PC-3 (cell line): ENCODE measurements at regions not wholly inside any gene's neighbourhood (a gene's known extent, or its start where the extent isn't known, plus 50 kb on each side); places are given as distances from the start of the nearest gene placed in this dataset.
"Not testable (repeated sequence)": the region's sequence is repeated elsewhere in the genome, so short reads cannot be mapped to it uniquely, and the experiment has no call there.

Experiments
- ATAC-seq: fragments of 200-7000 bp; cut with Tn5 transposase; 2 replicates; pipeline ENCODE4 v1.9.1; 2020; ENCODE audit warnings: mild to moderate bottlenecking, moderate library complexity
- BruUV-seq: library from RNA; stranded (reverse); fragments of 400-500 nt; replicated peaks from 2 replicates; lab custom pipeline; 2021; lab: Mats Ljungman, UMichigan
- CTCF ChIA-PET: fragments of 300-600 bp; sonication (Branson Sonifier 250); formaldehyde crosslinking; loops from one replicate; lab custom pipeline; 2022; ENCODE audit warnings: antibody characterized with exemption; lab: Charles Lee
- POLR2A ChIA-PET: fragments of 300-600 bp; sonication (Branson Sonifier 250); formaldehyde crosslinking; loops from one replicate; lab custom pipeline; 2022; ENCODE audit warnings: antibody characterized with exemption; ENCODE audit not compliant: unreplicated experiment; lab: Charles Lee
- DNase-seq: peaks from one replicate; pipeline ENCODE4 v3.0.0-alpha.2; 2015
- H2AFZ ChIP-seq: fragments of 300-600 bp; sonication (generic); 2 replicates; pipeline ENCODE4 v1.6.0; 2016; ENCODE audit warnings: antibody characterized with exemption, low read length
- H3F3A ChIP-seq: fragments of 300-600 bp; sonication (generic); one replicate; pipeline ENCODE4 v1.6.0; 2017; ENCODE audit warnings: antibody characterized with exemption, low read length, control low read depth, mild to moderate bottlenecking; ENCODE audit not compliant: unreplicated experiment
- H3K27ac ChIP-seq: fragments of 300-600 bp; sonication (generic); 2 replicates; pipeline ENCODE4 v1.5.1; 2016; ENCODE audit warnings: mild to moderate bottlenecking, low read length
- H3K27me3 ChIP-seq: fragments of 300-600 bp; sonication (generic); 2 replicates; pipeline ENCODE4 v1.6.1; 2016; ENCODE audit warnings: low read length, mixed read lengths
- H3K36me3 ChIP-seq: fragments of 300-600 bp; sonication (generic); 2 replicates; pipeline ENCODE4 v1.6.1; 2016; ENCODE audit warnings: low read depth, mixed run types, low read length, mixed read lengths
- H3K4me1 ChIP-seq: fragments of 300-600 bp; sonication (generic); 2 replicates; pipeline ENCODE4 v1.5.1; 2016; ENCODE audit warnings: low read length; ENCODE audit not compliant: insufficient read depth
- H3K4me2 ChIP-seq: fragments of 300-600 bp; sonication (generic); 2 replicates; pipeline ENCODE4 v1.6.0; 2016; ENCODE audit warnings: low read length
- H3K4me3 ChIP-seq: fragments of 300-600 bp; sonication (generic); 2 replicates; pipeline ENCODE4 v1.5.1; 2016; ENCODE audit warnings: mild to moderate bottlenecking, low read length, mixed read lengths
- H3K79me2 ChIP-seq: fragments of 300-600 bp; sonication (generic); 2 replicates; pipeline ENCODE4 v1.6.1; 2017; ENCODE audit warnings: low read length, mixed read lengths
- H3K9ac ChIP-seq: fragments of 300-600 bp; sonication (generic); 2 replicates; pipeline ENCODE4 v1.6.0; 2016; ENCODE audit warnings: mild to moderate bottlenecking, low read length
- H3K9me2 ChIP-seq: fragments of 300-600 bp; sonication (generic); replicated peaks from 2 replicates; pipeline ENCODE4 v1.6.1; 2016; ENCODE audit warnings: mixed run types, low read length, mixed read lengths
- H3K9me3 ChIP-seq: fragments of 300-600 bp; sonication (generic); 2 replicates; pipeline ENCODE4 v1.6.1; 2016; ENCODE audit warnings: low read length, mixed read lengths
- H4K20me1 ChIP-seq: fragments of 300-600 bp; sonication (generic); 2 replicates; pipeline ENCODE4 v1.6.1; 2016; ENCODE audit warnings: low read length, mixed read lengths
- intact Hi-C: fragments of 100-400 bp; cut with micrococcal nuclease; formaldehyde crosslinking; loops from 2 replicates; pipeline ENCODE4 v1.9.0; 2023

- POLR2A ChIA-PET, H3K4me1 ChIP-seq, H3K79me2 ChIP-seq, H3K27ac ChIP-seq, H3K9me3 ChIP-seq, intact Hi-C loops, H3F3A ChIP-seq, H3K9ac ChIP-seq, H3K4me3 ChIP-seq, BruUV-seq, H3K4me2 ChIP-seq, H3K27me3 ChIP-seq, H2AFZ ChIP-seq, H3K36me3 ChIP-seq, DNase-seq, CTCF ChIA-PET, H3K9me2 ChIP-seq, H4K20me1 ChIP-seq: not testable (repeated sequence)
- peak; percentile 93 for ATAC-seq
Measured at GRCh38 chr7:76959573-76960399, 72.4 kb downstream of the SPDYE17 start.

GRCh38 chr7:76956531-76956930, 75.6 kb downstream of the SPDYE17 start:
- H4K20me1 ChIP-seq, BruUV-seq, H3F3A ChIP-seq, H3K27me3 ChIP-seq, H3K9ac ChIP-seq, H2AFZ ChIP-seq, H3K4me3 ChIP-seq, H3K27ac ChIP-seq, H3K36me3 ChIP-seq, intact Hi-C loops, H3K4me2 ChIP-seq, H3K79me2 ChIP-seq, CTCF ChIA-PET, H3K4me1 ChIP-seq, POLR2A ChIA-PET, ATAC-seq, DNase-seq, H3K9me3 ChIP-seq, H3K9me2 ChIP-seq: not testable (repeated sequence)

- ATAC-seq, result peak; percentile 48
- H3K36me3 ChIP-seq, H2AFZ ChIP-seq, H3K79me2 ChIP-seq, H3K27me3 ChIP-seq, H4K20me1 ChIP-seq, H3K9me3 ChIP-seq, H3K4me3 ChIP-seq, H3K9ac ChIP-seq, H3F3A ChIP-seq, CTCF ChIA-PET, DNase-seq, POLR2A ChIA-PET, H3K27ac ChIP-seq, H3K4me1 ChIP-seq, intact Hi-C loops, H3K4me2 ChIP-seq, H3K9me2 ChIP-seq, BruUV-seq: not testable (repeated sequence)
Measured at GRCh38 chr7:76955124-76955523, 77.0 kb downstream of the SPDYE17 start.

GRCh38 chr7:76944603-76945002, 87.6 kb downstream of the SPDYE17 start:
- H3K4me1 ChIP-seq, H3K27ac ChIP-seq, H3K9me2 ChIP-seq, H3K9ac ChIP-seq, H3F3A ChIP-seq, BruUV-seq, POLR2A ChIA-PET, CTCF ChIA-PET, H3K36me3 ChIP-seq, H3K4me2 ChIP-seq, H4K20me1 ChIP-seq, DNase-seq, H3K79me2 ChIP-seq, intact Hi-C loops, H3K4me3 ChIP-seq, ATAC-seq, H2AFZ ChIP-seq, H3K9me3 ChIP-seq, H3K27me3 ChIP-seq: not testable (repeated sequence)

- H4K20me1 ChIP-seq, H3K4me2 ChIP-seq, H3K36me3 ChIP-seq, H3K27ac ChIP-seq, H3K4me1 ChIP-seq, H3K9me2 ChIP-seq, H3K27me3 ChIP-seq, H3F3A ChIP-seq, H3K9me3 ChIP-seq, CTCF ChIA-PET, BruUV-seq, H2AFZ ChIP-seq, POLR2A ChIA-PET, H3K9ac ChIP-seq, intact Hi-C loops, H3K4me3 ChIP-seq, H3K79me2 ChIP-seq, DNase-seq, ATAC-seq: not testable (repeated sequence)
Measured at GRCh38 chr7:76941809-76942765, 90.1 kb downstream of the SPDYE17 start.

- BruUV-seq, H3K4me3 ChIP-seq, H3K9me3 ChIP-seq, H3K4me2 ChIP-seq, H4K20me1 ChIP-seq, H3K27ac ChIP-seq, H3K4me1 ChIP-seq, H3K79me2 ChIP-seq, H3K9ac ChIP-seq, DNase-seq, H3F3A ChIP-seq, CTCF ChIA-PET, POLR2A ChIA-PET, ATAC-seq, intact Hi-C loops, H3K9me2 ChIP-seq, H3K36me3 ChIP-seq, H3K27me3 ChIP-seq, H2AFZ ChIP-seq: not testable (repeated sequence)
Measured at GRCh38 chr7:76937781-76938180, 94.4 kb downstream of the SPDYE17 start.
